Activated CD4-positive, alpha-beta T cell treated with anti-CD3 and anti-CD28 coated beads, Interleukin-2, Interleukin-6, amounts not matched to agents 100 ng/mL and 50 ng/mL, durations not matched to agents 16 hours and 8 hours (primary cell): ENCODE measurements at regions not wholly inside any gene's neighbourhood (a gene's known extent, or its start where the extent isn't known, plus 50 kb on each side); places are given as distances from the start of the nearest gene placed in this dataset.

ENCODE experiments used
- DNase-seq: peaks from one replicate; pipeline ENCODE4 v3.0.0-alpha.2; 2020

DNA sequence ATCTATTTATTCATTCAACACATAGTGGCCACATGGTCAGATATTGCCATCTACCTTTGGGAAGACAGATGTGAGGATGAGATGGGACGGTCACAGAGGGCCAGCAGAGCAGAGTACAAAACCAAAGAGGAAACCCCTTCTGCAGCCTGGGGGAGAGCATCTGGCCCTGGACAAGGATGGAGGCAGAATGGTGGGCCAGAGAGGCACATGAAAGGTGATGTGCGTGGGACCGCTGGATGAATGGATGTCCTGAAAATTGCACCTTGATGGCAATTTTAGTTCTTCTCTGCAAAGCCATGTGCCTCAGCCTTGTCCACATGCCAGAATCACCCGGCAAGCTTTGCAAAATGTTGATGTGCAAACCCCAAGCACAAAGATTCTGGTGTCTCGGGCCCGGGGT, 77.4 kb upstream of the CD93 start:
- no peak for DNase-seq

DNA sequence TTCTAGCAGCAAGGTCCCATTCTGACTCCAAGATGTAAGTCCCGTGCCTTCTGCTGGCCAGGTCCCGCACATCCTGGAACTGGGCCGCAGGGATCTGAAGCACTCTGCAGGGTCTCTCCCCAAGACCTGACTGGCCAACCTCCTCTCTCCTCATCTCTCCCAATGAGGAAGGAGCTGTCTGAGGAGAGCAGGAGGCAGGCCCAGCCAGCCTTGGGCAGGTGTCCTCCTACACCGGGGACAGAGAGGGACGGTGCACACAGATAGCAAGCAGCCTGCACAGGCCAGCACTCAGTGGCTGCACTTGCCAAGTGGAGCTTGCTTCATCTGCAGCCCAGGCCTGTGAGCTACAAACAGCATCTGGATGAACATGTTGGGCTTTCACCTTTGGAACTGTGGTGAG, 76.8 kb upstream of the CD93 start:
- DNase-seq, result no peak

DNA sequence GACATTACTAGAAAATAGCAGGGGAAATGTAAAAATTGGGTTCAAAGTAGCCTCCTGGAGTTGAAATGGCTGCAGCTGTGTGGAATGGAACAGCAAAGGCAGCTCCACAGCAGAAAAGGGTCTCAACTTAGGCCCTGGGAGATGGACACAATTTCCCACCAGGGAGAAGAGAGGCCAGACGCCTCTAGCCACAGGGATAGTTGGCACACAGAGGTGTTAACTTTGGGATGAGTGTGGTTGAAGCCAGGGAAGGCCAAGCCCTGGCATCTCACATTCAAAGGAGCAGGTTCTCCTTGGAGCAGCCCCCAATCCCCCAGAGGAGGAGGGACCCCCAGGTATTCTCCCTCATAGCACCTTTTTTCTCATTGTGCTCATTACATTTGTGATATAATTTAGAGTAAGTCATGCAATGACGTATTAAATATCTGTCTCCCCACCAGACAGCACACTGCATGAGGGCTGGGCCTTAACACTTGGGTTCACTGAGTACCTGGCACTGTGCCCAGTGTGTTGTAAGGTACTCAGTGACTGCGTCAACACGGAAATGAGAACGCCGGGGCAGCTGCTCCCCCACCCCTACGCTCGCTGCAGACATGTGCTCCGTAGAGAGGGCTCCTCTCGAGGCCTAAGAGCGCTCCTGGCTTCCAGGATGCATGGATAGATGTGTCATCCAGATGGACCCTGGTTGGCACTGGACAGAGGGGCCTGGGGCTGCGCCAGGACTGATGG, 76.0 kb upstream of the CD93 start:
- DNase-seq, result no peak

DNA sequence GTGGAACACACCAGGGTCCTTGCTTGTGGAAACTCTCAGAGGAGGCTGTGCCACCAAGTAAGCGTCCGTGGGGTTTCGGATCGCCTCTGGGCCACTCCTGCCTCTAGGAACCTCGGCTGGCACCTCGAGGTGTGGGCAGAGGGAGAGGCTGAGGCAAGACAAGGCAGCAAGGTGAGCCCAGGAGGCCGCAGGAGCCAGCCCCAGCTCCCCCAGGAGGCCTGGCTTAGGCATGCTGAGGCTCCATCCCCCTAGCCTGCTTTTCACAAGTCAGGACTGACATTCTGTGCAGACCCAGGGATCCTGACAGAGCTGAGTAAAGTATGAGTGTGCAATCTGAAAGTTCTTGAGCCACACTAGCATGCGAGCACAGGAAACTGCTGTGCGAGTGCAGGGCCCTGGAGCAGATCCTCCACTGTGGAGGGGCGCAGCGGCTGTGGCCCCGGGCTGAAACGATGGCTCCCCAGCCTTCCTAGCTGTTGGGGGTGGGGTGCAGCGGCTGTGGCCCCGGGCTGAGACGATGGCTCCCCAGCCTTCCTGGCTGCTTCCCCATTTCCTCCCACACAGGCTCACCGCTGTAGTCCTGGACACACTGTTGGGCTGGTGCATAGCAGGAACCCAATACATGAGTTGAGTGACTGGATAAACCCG, 75.2 kb upstream of the CD93 start:
- no peak for DNase-seq

DNA sequence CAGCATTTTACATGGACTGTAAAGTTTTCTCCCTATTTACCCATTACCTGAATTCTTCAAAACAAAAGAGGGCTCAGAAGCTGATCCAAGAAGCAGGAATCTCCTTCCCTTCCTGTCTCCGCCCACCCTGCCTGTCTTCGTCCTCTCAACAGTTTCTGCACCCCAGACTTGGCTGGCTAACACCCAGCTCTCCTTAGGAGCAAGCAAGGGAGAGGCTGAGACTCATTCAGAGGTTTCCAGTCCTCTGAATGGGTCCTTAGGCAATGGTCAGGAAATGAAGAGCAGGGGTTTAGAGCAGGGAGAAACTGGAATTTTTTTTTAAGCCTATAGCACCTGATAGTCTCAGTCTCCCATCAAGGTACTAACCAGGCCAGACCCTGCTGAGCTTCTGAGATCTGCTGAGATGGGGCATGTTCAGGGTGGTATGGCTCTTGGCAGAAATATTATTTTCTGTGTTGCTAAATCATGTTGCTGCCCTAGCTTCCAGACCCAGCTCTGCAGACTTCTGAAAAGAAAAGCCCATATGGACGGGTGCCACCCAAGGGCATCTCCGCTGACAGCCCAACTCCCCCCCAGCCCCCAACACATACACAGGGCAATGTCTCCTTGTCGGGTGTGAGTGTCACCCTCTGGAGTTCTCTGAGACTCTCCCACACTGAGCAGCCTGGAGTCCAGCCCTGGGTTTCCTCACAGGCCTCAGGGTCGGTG, 74.6 kb upstream of the CD93 start:
- DNase-seq, result no peak

DNA sequence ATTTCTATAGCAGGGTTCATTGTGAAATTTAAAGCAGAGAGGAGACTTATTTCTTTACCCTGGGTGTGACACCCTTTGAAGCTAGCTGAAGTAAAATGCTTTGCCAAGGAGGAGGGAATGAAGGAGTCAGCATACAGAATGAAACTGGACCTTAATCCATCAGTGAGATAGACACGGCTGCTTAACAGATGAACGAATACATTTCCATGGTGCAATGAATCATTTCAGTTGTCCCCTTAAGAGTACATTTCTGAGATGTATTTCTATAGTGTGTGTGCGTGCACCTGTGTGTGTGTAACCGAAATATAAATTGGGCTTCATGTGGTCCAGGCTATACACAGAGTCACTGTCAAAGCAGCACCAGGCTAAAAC, 73.8 kb upstream of the CD93 start:
- DNase-seq, result no peak

DNA sequence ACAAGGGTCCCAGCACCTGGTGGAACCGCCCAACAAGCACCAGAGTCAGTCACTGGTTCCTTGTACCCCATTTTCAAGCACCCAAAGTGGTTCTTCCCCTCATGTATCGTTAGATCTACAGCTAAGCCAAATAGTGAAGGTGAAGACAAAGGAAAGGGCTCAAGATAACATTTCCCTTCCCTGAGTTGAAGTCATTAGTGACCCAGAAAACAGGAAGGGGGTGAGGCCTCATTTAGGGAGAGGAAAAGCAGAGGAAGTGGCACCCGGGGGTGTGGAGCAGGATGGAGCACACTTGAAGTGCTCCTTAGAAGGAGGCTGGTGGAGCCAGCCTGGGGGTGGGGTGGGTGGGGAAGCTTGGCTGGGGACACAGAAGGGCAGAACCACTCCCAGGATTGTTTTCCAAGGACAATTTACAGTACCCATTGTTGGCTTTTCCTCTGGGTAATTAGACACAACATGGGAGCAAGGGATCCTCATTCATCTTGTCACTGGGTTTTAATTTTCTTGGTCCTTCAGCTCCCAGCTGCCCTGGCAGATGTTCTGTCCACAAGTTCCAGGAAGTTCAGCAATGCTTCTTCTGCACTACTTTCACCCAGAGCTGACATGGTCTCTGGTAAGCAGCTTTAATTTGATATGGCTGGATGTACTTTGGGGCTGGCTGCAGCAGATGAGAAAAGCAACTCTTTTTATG, 73.3 kb upstream of the CD93 start:
- DNase-seq, result no peak

DNA sequence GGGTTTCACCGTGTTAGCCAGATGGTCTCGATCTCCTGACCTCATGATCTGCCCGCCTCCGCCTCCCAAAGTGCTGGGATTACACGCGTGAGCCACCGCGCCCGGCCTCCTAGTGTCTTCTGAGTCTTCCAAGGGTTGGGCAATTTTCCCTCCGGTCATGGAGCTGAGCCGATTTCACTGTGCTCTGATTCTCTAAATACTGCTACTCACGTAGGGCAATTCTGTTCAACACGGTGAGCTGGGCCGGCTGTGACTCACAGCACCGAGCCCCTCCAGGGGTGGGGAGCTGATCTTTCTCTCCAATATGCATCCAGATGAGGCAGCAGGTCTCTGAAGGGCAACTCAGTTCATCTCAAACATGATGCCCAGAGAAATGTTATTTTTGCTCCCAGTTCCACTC, 71.6 kb upstream of the CD93 start:
- no peak for DNase-seq

DNA sequence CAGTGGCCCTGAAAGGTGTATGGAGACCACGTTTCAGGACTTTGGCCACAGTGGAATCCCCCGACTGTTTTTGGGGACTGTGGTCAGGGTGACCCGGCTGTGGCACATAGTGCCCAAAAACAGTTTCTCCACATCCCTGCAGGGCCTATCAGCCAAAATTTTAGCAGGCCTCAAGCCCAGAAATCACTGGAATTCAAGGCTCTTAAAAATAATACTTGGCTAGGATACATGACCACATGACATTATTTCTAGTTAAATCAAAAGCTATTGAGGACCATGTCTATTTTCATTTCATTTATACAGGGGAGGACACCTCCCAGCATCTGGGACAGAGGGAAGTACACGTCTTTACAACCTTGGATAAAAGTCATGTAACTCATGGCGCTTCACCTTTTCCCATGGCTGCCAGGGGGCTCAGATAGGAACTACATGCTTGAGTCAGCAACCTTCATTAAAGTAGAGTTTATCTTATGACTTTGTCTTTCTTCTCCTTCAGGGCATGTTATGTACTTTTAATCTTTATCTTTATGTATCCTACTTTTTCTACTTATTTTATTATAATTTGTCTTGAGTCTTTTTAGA, 70.8 kb upstream of the CD93 start:
- DNase-seq, result no peak

DNA sequence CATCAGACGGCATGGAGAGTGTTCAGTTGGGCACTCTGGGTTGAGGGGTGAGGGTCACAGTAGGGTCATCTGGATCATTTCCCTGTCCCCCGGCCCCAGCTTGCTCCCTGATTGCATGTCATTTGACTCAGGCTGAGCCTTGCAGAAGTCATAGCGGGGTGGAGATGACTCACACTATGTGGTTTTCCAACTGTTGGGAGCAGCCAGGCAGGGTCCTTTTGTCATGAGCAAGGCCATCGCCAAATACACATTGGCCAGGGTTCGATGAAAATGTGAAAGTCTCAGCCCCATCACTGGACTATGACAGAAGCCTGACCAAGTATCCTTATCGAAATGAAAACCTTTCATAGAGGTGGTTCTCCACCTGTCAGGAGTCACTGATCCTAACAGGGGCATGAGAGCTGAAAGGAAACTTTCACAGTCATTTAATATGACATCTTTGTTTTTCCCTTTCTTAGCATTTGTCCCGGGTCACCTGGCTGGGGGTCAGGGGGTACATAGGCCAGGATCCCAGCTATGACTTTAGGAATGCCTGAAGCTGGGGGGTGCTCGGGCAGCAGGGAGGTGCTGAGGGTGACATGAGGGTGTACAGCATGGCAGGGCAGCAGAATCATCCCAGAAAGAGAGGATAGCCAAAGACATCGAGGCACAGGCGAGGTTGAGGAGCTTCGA, 70.2 kb upstream of the CD93 start:
- DNase-seq, result no peak

DNA sequence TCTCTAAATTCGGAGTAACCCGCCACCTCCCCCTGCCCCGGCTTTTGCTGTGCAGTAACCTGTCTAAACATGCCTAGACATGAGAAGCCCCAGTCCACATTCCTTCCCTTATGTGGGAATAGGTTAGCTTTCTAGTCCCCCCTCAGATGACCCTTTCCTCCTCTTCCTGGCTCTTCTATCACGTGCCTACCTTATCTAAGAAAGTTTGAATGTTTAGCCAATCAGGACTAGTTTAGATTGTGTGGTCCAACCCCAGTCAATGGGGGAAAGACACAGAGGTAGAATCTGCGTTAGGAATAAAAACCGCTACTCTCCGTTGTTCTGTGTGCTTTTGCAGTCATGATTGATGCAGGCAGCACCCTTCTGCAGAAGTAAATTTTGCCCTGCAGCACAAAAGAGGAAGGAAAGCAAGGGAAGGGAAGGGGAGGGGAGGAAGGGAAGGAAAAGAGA, 69.0 kb upstream of the CD93 start:
- no peak for DNase-seq

DNA sequence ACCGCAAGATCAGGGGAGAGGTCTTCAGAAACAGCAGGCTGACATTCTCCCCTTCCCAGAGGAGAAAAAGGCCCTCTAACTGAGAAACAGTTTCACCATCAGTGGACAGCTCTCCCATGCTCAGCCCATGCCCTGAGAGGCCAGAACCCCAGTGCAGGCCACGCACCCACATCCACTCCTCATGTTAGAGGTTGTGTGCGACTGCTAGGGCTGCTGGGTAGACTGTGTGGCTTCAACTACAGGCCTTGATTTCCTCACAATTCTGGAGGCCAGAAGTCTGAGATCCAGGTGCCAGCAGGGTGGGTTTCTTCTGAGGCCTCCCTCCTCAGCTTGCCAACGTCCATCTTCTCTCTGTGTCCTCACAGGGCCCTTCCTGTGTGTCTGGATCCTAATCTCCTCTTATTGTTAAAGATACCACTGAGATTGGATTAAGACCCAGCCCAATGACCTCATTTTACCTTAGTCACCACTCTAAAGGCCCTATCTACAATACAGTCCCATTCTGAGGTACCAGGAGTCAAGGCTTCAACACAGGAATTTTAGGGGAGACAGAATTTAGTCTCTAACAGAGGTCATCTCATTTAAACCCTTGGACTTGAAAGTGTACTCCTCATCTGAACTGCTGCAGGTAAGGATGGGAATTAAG, 67.7 kb upstream of the CD93 start:
- no peak for DNase-seq

DNA sequence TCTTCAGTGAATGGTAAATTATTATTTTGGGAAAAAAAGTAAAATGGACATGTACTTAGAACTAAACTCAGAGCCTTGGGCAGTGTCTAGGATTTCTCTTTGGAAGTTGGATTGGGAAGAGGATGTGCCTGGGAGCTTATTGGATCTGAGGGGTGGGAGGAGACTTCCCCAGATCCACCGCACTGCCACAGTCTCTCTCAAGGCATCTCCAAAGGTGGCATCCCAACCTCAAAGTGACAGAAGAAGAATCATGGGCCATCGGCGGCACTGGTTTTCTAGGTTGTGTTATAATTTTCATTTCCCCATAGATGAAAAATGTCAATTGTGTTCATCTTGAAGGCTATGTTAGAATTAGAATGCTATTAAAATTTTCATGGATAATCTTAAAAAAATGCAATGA, 66.8 kb upstream of the CD93 start:
- DNase-seq, result no peak

DNA sequence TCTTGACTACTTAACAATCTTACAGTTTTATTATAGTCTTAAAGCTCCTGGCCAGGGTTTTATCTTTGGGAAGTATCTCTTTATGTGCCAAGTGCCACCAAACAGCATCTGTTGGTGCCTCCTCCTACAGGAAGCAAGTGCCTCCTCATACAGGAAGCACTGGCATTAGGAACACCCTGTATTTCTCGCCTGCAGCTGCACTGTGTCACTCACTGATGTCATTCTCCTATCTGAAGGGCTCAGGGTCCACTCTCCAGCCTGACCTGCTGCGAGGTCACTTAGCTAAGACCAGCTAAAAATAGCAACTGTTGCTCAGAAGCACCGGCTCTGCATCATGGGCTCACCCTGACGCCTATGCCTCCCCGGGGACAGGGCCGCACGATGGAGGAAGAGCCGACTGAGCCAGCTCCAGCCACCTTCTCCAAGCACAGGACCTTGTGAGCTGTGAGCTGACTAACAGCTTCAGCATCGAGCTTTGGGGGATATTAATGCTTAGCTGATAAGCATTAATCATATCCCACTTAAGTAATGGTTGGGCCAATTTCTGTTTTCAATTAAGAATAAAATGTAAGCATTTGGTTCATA, 66.3 kb upstream of the CD93 start:
- no peak for DNase-seq

DNA sequence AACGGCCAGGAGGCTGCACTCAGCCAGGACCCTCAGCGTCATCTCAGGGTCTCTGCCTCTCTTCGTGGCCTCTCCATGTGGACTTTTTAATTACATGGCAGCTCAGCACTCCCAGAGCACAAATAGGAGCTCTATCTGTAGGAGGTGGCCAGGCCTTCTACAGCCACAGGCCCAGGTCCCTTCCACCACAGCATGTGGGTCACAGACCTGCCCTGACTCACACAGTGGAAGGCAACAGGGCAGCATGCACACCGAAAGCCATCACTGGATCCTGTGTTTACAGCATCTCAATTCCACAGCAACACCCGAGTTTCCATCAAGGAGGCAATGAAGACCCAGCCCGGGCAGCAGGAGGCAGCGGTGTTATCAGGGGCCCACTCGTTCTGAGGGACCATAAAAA, 65.8 kb upstream of the CD93 start:
- no peak for DNase-seq

DNA sequence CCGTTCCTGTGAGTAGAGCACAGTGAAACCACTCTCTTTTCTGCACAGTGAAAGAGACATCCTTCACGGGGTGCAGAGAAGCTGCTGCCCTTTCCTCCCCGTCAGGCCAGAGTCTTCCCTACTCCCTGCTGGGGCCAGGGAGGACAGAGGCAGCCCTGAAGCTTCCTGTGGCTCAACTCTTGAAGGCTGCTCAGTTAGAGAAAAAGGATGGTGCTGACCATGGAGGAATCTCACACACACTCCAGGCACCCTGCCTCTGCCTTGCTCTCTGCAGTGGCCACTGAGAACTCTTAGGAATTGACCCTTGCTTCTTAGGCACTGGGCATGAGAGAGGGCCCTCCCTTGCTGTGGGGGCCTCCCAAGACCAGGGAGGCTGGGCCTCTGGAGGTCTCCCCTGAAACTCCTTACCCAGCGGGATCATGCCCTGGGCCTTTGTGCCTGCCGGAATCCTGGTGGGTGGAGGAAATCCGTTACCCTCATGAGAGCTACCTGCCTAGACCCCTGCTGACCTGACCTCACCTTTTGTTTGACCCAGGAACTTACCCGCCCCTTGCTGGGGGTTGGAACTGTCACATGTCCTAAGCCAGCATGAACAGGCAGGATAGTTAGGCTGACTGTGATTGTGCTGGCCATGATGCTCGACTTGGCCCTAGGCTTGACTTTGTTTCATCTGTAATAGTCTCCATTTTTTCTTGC, 65.0 kb upstream of the CD93 start:
- no peak for DNase-seq

DNA sequence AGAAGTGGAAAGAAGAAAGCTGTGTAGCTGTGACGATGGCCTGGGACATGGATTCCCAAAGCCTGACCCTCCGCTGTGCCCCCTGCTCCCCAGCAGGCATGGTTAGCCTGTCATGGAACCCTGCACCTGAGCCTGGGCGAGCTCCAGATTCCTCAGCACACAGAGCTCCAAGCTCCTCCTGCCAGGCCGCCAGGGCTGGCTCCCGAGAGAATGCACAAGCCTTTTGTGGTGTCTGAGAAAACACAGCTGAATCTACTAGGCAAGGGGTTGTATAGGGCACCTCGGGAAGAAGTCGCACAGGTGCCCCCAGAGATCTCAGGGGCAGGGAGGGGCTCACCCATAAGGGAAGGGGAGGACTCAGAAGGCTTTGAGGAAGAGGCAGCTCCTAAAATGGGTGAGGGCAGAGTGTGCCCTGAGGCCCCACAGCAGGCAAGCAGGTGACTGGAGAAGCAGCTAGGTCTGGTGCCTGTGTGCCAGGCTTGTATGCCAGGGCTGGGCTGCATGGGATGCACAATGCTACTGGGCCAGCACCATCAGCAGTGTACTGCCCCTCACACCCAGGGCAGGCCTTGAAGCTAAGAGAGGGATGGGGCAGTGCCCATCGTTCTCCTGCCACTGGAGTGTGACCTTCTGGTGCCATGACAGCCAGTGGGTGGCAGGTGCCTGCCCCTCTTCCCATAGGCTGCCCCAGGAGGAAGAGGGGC, 64.3 kb upstream of the CD93 start:
- no peak for DNase-seq

DNA sequence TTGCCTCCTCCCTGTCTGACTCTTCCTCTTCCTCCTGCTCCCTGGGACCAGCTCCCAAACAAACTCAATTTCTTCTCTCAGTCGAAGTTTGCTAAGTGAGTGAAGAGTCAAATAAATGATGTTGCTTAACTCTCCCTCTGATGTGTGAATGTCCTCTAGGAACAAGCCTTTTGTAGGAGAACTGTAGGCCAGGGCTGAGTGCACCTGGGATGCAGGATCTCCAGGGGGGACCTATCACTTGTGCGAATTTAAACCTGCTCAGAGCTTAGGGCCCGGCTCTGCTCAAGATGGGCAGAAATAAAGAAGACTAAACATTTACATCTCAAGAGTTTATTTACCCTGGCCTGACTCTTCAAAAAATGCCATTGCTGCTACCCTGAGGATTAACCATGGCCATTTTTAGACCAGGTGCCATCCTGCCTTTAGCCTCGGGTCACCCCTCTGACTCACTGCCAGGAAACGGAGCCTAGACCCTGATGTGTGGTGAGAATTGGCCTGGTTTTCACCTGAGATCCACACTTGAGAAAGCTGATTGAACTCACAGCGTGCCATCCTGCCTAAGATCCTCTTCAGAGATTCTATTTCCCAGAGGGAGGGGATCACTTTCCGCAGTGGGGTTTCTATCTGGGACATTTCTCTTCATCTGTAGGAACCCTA, 63.6 kb upstream of the CD93 start:
- no peak for DNase-seq

DNA sequence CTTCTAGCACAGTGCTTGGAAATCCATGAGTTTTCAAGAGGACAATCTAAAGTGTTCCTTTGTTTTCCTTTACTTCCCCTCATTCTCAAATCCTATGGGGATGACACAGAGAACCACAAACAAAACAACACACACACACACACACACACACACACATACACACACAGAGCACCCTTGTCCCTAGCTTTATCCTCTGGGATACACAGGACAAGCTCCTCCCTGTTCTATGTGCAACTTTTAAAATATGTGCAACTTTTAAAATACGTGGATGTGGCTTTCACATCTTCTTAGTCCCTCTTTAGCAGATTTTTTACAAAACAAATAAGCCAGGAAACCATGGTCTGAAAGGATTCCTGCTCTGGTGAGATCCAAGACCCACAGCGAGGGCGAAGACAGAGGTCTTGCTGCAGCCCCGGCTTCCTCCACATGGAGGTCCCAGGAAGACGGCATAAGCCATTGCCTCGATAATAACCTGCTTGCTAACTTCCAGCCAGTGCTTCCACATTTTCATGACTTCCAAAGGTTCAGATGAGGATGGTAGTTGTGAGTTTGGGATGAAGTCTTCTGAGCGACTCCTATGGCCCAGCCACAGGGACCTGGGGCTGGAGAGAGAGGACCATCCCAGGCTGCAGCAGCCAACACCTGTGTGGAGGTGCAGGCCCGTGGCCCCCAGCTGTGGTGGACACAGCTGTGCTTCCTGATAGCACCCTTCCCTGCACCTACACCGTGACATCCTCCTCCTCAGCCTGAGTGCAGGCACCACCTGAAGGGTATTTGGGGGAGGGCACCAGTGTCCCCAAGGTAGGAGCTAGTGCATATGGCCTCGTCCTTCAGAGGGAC, 62.8 kb upstream of the CD93 start:
- DNase-seq, result no peak
